ENCODE measurements at regions not wholly inside any gene's neighbourhood (a gene's known extent, or its start where the extent isn't known, plus 50 kb on each side); places are given as distances from the start of the nearest gene placed in this dataset.

DNA sequence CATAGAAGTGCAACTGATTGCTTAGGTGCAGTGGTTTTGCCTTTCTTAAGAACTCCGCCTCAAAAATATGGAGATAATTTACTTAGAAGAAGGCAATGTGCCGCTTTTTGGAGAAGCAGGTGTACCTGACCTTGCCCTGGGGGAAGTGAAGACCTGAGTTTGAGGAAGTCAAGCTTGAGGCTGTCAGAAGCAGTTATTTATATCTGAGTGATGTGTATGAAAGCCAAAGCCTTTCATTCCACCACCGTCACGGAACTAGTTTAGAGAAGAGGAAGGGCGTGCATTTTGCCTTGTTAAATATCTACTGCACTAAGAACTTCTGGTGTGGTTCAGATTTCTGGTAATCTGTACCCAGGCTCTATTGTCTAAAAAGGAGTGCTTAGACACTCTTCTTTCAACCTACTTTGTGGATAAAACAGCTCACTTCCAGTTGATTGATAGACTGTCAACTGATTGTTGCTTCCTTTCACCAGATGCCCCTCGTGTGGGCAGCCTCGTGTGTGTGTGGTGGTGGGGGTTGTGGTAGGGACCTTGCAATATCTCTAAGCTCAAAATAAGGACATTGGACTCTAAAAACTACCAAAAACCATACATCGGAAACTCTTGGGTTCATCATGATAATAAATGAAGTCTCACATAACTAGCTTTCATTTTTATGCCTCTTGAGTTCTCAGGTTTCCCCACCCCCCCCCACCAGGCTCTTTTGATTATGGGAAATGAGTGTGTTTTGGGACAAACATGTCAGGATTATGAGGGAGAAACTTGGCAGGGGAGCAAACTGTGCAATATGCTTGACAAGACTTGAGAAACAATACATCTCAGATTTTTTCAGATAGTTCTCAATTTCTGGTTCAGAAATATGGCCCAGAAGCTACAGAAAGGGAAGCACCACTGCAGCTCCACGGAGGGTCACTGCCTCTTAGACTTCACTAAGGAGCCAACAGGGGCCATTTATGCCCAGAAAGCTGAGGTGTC is 78.6 kb downstream of the ARF6 start:
- peak; percentile 86 for DNase-seq

DNA sequence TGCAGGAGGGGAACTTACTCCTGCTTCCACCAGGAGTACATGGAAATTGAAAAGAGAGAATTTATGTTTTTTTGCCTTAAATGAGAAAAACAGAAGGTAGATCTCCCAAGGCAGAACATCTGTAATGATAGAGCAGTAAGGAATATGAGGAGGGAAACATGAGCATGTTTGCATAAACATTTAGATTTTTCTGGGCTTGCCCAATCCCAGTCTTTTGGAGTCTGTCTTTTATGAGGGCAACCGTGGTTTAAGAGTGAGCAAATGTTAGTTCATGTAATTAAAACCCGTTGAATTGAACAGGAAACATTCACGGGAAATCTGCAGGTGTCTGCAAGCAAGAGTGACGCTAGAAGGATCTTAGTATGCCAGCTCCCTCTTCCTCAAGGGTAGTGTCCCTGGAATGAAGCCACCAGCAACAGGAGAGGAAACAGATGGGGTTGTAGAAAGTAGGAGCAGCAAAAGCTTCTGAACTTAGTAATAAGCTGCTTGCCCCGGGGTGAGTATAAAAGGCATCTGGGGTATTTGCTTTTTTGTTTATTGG is 79.3 kb downstream of the ARF6 start:
- DNase-seq, result peak; percentile 41

DNA sequence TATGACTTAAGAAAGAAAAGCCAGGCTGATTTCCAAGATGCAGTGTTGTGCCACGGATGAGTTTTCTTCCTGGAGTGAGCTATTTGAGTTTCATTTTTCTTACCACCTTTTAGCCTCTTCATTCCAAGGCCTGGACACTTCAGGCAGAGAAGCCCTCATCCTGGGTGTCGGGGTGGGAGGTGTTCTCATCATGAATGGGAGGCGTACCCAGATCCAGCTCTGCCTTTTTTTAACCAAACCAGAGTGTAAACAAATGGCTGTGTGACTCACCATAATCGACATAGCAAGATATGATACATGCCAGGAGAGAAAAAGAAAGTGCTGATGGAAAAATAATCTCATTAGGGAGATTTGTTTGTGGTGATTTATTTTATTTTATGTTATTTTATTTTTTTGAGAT is 79.9 kb downstream of the ARF6 start:
- peak; percentile 44 for DNase-seq

- no peak for DNase-seq
Measured at GRCh38 chr14:49975276-49975675, 82.4 kb downstream of the ARF6 start.

DNA sequence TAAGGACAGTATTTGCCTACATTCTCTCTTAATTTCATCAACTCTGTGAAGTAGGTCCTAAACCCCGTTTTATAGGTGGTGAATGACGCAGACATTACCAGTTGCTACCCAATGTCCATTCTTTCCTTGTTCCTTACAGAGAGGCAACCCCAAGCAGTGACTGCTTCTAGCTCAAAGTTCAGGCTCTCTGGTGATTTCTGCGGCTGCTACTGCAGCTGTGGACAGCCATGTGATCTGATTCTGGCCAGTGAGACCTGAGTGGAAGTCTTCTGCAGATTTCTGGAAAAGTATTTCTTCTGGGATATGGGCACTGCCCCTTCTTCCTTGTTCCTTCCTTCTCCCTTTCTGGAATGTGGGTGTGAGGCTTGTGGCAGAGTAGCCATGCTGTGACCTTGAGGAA is 82.9 kb downstream of the ARF6 start:
- no peak for DNase-seq

DNA sequence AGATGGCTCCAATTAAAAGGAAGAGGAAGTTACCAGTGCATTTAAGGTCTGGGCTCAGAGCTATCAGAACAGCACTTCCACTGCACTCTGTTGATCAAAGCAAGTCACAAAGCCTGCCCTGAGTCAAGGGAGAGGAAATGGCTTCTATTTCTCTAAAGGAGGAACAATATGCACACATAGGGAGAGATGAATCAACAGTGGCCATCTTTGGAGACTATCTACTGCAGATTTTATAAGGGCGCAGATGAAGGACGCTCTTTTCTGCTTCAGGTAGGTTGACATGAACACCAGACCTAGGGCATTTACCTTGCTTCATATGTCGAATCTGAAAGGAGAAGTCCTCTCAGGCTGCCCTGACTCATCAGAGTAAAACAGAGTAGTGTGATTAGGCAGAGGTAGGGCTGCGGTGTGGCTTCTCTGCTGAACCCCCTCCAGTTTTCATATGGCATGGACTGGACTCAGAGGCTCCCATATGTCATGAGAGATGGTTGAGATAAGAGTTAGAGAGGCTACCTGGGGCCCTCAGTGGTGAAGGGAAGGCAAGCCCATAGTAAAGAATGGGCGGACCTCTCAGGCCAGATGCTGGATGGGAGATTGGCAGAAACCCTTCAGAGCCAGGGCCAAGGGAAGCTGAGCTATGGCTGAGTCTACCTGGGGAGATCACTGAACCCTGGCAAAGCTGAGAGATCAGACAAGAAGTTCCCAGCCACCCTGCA is 84.4 kb downstream of the ARF6 start:
- peak; percentile 63 for DNase-seq

- no peak for DNase-seq
Measured at GRCh38 chr14:49980027-49980426, 87.1 kb downstream of the ARF6 start.

DNA sequence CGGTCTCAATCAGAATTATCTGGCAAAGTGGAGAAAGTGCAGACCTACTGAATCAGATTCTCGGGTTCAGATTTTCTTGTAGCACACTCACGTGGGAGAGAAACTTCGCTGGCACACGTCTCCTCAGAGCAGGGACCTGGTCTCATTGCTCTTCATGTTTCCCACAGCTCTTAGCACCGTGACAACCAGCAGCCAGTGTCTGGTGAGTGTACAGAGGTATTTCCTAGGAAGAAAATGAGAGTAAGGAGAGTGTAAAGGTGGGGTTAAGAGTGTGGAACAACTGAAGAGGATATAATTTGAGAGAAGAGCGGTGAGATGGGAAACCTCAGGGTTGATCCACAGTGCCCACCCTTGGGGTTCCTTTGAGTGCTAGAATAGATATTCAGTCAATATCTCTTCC is 89.2 kb downstream of the ARF6 start:
- no peak for DNase-seq

DNA sequence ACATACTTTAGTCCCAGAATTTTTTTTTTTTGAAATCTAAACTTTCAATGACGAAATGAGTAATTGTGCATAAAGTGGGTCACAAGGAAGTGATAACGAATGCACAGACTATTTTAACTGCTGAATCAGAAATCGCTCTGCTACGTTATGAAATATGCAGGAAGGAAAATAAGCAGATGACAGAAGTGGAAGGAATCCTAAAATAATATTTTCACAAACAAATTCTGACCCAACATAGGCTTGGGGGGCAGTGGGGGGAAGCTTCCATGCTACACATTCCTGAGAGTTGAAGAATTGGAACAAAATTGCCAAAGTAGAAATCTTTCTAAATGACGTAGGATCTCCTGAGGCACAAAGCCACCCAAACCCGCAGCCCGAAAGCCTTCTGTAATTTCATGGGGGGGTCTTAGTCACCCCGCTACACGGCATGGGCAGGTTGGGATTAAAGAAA is 89.6 kb downstream of the ARF6 start:
- DNase-seq, result no peak

- no peak for DNase-seq
Measured at GRCh38 chr14:49984424-49984823, 91.5 kb downstream of the ARF6 start.

- no peak for DNase-seq
Measured at GRCh38 chr14:49986343-49987014, 93.6 kb downstream of the ARF6 start.

- DNase-seq, result no peak
Measured at GRCh38 chr14:49988080-49988990, 95.5 kb downstream of the ARF6 start.

GRCh38 chr14:49989966-49990365 is 97.1 kb downstream of the ARF6 start:
- no peak for DNase-seq

GRCh38 chr14:49991491-49991890 is 98.6 kb downstream of the ARF6 start:
- DNase-seq, result no peak

DNA sequence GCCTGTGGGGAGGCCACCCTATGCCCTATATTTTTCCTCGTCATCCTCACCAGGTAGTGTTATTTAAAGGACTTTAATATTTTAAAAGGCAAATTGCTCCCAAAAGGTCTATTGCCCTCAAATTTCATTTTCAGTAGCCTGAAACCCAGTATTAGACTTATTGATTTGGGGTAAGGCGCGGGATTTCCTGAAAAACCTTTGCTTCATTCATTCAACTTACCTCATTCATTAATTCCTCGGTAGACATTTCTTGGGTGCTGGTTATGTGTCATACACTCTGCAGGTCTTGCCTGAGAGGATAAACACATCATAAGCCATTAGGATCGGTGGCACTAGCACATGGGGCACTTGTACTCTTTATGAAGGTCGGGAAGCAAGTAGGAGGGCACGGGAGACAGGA is 99.2 kb downstream of the ARF6 start:
- DNase-seq, result no peak

DNA sequence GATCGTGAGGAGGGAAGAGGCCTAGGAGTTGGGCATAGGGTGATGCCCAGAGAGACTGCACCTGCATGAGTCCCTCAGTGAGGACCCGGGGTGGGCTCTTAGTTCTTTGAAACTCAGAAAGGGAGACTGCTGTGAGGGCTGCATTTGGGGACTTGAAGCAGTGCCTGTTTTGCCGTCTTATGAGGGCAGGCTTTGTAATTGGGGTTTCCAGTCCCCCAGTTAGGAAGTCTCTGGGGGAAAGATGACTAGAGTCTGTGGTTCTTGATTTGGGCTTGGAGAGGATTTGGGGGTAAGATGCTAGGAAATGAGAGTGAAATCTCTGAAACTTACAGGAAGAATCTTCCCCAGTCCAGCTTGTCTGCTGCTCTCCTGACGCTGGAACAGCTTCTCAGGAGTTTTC is 99.6 kb downstream of the ARF6 start:
- no peak for DNase-seq

- DNase-seq, result no peak
Measured at GRCh38 chr14:49992901-49993339, 100.0 kb downstream of the ARF6 start.

DNA sequence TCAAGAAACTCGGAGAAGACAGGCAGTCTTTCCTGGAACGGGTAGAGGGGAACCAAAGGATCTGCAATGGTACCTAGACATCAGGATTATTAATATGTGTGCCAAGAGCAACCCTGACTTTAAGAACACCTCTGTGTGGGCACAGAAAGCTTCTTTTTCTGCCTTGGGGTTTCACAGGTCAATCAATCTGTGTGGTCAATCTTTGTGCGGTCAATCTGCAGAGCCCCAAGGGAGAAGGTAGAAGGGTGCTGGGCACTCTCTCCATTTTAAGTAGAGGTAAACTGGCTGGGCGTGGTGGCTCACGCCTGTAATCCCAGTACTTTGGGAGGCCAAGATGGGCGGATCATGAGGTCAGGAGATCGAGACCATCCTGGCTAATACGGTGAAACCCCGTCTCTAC is 100.7 kb downstream of the ARF6 start:
- no peak for DNase-seq

GRCh38 chr14:49994951-49995561 is 102.2 kb downstream of the ARF6 start:
- DNase-seq, result no peak

DNA sequence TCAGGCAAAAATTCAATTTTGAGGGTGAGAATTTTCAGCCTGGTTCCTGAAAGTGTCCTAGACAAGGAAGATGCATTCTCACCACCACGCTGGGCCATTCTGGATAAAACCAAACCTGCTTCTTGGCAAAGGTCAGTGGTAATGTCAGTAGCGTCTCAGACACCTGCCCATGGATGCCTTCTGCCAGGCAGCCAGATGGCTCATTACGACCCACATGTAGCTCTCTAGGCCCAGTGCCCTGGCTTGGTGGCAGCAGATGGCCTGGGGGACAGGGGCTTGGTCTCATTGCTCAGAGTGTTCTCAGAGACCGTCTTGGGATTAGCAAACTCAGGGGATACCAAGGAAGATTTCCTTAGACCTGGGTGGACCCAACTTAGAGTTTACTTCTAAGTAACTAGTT is 105.1 kb downstream of the ARF6 start:
- DNase-seq, result no peak

DNA sequence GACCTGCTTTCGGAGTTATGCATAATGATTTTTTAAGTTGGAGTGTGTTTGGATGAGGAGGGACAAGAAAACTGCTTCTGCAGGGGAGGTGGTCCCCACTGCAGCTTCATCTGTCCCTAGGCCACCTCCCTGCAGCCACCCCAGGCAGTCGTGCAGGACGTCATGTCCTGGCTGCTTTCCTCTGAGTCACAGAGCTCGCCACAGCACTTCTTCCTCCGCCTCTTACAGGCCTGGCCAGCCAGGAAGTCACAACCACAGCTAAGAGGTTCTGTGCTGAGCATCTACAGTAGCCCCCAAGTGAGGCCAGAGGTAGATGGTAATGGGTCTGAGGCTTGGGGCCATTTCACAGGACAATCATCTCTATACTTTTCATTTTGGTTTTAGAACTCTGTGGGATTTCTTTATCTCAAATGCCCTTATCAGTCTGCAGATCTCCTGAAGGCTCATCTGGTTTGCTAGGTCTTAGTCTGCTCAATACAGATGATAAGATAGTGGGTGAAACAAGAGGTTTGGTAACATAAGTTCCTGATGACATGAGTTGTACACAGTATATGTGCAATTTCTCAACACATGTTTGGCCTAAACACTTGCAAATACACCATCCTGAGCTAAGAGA is 106.4 kb downstream of the ARF6 start:
- DNase-seq, result peak; percentile 94
